GM21528 (cell line): ENCODE measurements at regions not wholly inside any gene's neighbourhood (a gene's known extent, or its start where the extent isn't known, plus 50 kb on each side); places are given as distances from the start of the nearest gene placed in this dataset.
"Not testable (repeated sequence)": the region's sequence is repeated elsewhere in the genome, so short reads cannot be mapped to it uniquely, and the experiment has no call there.

Experiments used
- ATAC-seq: cut with Tn5 transposase; IDR thresholded peaks from one replicate; pipeline ENCODE4 v1.9.1; 2021; ENCODE audit warnings: mild to moderate bottlenecking, moderate library complexity; ENCODE audit not compliant: unreplicated experiment, low FRiP score

- no peak for ATAC-seq
Measured at GRCh38 chr11:112533682-112534081, 273.0 kb upstream of the PLET1 start.

- ATAC-seq = no peak
Measured at GRCh38 chr11:112534208-112534607, 273.5 kb upstream of the PLET1 start.

- ATAC-seq = no peak
Measured at GRCh38 chr11:112537026-112537425, 276.4 kb upstream of the PLET1 start.

- ATAC-seq = no peak
Measured at GRCh38 chr11:112537846-112538330, 277.2 kb upstream of the PLET1 start.

- no peak for ATAC-seq
Measured at GRCh38 chr11:112538534-112539280, 278.0 kb upstream of the PLET1 start.

GRCh38 chr11:112539281-112539555, 278.6 kb upstream of the PLET1 start:
- not testable (repeated sequence) for ATAC-seq

GRCh38 chr11:112539741-112540140, 279.1 kb upstream of the PLET1 start:
- ATAC-seq = no peak

- no peak for ATAC-seq
Measured at GRCh38 chr11:112540261-112540660, 279.6 kb upstream of the PLET1 start.

GRCh38 chr11:112541140-112542046, 280.7 kb upstream of the PLET1 start:
- no peak for ATAC-seq

- ATAC-seq = no peak
Measured at GRCh38 chr11:112542479-112542878, 281.8 kb upstream of the PLET1 start.

GRCh38 chr11:112543390-112543789, 282.7 kb upstream of the PLET1 start:
- no peak for ATAC-seq

- no peak for ATAC-seq
Measured at GRCh38 chr11:112548641-112549040, 288.0 kb upstream of the PLET1 start.

- ATAC-seq = no peak
Measured at GRCh38 chr11:112553205-112553731, 292.6 kb upstream of the PLET1 start.

GRCh38 chr11:112554586-112554985, 293.9 kb upstream of the PLET1 start:
- ATAC-seq = no peak

- ATAC-seq = no peak
Measured at GRCh38 chr11:112555491-112556364, 295.1 kb upstream of the PLET1 start.

- ATAC-seq = no peak
Measured at GRCh38 chr11:112558691-112559090, 298.0 kb upstream of the PLET1 start.

GRCh38 chr11:112563808-112564207, 303.1 kb upstream of the PLET1 start:
- no peak for ATAC-seq

GRCh38 chr11:112564228-112564955, 303.7 kb upstream of the PLET1 start:
- ATAC-seq = no peak

GRCh38 chr11:112565551-112565950, 304.9 kb upstream of the PLET1 start:
- ATAC-seq = no peak

- no peak for ATAC-seq
Measured at GRCh38 chr11:112566124-112566523, 305.5 kb upstream of the PLET1 start.
